22Rv1 (cell line): ENCODE measurements at regions not wholly inside any gene's neighbourhood (a gene's known extent, or its start where the extent isn't known, plus 50 kb on each side); places are given as distances from the start of the nearest gene placed in this dataset.

Experiments used
- CTCF ChIP-seq: fragments of 450-650 bp; IDR thresholded peaks from 2 replicates; pipeline ENCODE4 v1.5.1; 2017; ENCODE audit warnings: mild to moderate bottlenecking
- ZFX ChIP-seq: fragments of 450-650 bp; IDR thresholded peaks from 2 replicates; pipeline ENCODE4 v1.6.1; 2017; ENCODE audit warnings: antibody characterized with exemption, borderline replicate concordance

DNA sequence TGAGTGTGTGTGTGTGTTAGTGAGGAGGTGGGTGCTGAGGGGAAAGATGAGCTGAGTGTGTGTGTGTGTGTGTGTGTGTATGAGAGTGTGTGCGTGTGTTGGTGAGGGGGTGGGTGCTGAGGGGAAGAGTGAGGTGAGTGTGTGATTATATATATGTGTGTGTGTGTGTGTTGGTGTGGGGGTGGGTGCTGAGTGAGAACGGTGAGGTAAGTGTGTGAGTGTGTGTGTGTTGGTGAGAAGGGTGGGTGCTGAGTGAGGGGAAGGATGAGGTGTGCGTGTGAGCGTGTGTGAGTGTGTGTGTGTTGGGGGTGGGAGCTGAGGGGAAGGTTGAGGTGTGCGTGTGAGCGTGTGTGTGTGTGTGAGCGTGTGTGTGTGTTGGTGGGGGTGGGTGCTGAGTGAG, 322.0 kb upstream of the NT5C1B start:
- TF ChIP-seq CTCF (no peak), ZFX (no peak)
